GM19099 (cell line): ENCODE measurements at regions not wholly inside any gene's neighbourhood (a gene's known extent, or its start where the extent isn't known, plus 50 kb on each side); places are given as distances from the start of the nearest gene placed in this dataset.

Source experiments
- POLR2A ChIP-seq: IDR thresholded peaks from 3 replicates; pipeline ENCODE4 v1.6.1; 2011; ENCODE audit warnings: low read depth; ENCODE audit not compliant: insufficient read length; ENCODE audit errors: extremely low read depth

DNA sequence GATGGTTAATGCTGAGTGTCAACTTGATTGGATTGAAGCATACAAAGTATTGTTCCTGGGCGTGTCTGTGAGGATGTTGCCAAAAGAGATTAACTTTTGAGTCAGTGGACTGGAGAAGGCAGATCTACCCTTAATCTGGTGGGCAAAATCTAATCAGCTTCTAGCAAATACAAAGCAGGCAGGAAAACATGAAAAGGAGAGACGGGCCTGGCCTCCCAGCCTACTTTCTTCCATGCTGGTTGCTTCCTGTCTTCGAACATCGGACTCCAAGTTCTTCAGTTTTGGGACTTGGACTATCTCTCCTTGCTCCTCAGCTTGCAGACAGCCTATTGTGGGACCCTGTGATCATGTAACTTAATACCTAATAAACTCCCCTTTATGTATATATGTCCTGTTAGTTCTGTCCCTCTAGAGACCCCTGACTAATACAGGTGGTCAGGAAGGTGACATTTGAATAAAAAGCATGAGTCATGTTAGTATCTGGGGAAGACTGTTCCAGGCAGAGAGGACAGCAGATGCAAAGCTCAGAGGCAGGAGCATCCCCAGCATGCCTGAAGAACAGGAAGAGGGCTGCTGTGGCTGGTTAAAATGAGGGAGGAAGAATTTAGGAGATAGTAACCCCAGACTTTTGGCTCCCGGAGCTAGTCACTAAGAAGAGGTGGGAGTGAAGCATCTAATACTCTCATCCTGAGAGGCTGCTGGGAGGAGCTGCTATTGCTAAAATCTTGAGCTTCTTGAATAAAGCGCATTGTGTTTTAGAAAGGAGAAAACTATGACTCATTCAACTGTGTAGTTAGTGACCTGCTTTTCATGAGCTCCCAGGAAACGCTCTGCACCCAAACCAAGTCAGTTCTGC is 207.4 kb upstream of the HES1 start:
- TF ChIP-seq POLR2A, result no peak

GRCh38 chr3:193929373-193929772 is 206.6 kb upstream of the HES1 start:
- TF ChIP-seq POLR2A, result no peak

- TF ChIP-seq POLR2A, result no peak
Measured at GRCh38 chr3:193929921-193930646, 205.9 kb upstream of the HES1 start.

- TF ChIP-seq POLR2A, result no peak
Measured at GRCh38 chr3:193932136-193932535, 203.8 kb upstream of the HES1 start.

- no peak for TF ChIP-seq POLR2A
Measured at GRCh38 chr3:193932576-193932975, 203.4 kb upstream of the HES1 start.

DNA sequence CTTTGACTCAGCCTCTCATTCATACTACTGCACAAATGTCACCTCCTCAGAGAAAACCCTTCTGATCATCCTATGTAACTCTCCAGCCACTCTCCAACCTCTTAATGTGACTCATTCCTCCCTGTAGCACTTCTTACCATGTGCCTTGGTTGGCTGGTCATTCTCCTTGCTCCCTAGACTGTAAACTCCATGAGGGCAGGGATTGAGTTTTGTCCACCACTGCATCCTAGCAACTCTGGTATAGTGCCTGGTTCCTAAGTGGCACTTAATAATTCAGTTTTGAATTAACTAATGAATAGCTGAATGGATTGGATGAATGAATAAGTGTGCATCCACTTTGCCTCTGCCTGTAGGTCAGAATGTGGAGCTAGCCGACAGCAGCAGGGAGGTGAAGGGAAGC is 202.5 kb upstream of the HES1 start:
- no peak for TF ChIP-seq POLR2A

GRCh38 chr3:193935916-193936315 is 200.0 kb upstream of the HES1 start:
- TF ChIP-seq POLR2A, result no peak

GRCh38 chr3:193938613-193939012 is 197.3 kb upstream of the HES1 start:
- TF ChIP-seq POLR2A, result no peak

DNA sequence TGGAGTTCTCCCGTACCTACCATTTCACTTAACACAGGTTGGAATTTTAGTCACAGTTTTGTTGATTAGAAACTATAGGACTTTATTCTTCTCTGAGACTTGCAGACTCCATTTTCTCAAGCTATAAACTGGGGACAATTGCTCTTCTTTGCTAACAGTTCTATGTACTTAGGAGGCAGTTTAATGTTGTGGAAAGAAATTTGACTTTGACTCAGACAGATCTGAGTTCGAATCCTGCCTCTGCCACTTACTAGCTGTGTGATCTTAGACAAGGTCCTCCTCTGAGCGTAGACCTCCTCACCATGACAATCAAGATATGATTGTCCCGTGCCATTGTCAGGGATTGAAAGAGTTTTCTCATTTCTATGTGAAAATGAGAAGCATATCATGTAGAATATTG is 196.4 kb upstream of the HES1 start:
- no peak for TF ChIP-seq POLR2A

DNA sequence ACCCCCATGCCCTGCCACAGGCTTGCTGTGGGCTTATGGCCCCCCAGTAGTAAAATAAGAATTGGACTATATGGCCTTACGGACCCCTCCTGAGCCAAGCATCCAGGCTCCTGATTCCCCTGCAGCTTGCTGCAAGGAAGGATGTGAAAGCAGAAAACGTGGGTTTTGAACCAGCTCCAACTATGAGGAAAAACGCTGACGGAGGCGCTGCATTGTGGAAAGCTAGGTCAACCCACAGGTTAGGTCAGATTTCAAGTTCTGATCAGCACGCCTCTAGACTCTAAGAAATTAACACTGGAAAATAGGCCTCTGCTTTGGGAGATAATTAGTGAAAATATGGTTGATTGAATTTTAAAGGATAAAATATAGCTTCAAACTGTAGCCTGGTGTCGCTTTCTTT is 195.4 kb upstream of the HES1 start:
- TF ChIP-seq POLR2A, result no peak

DNA sequence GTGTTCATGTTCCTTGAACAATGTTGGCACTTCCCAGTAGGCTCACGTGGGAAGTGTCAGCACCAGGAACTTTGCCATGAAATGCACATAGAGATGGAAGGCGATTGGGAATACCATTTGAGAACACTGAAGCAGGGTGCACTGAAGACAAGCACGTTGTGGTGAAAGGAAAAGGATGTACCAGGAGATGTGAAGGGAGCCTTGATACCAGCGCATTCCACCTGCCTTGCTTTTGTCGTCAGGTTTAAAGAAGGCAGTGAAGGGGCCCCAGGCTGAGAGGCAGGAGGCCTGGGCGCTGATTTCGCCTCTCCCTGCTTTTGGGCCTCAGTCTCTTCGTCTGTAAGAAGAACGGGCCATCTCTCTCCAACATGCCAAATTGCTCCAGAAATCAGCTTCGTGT is 194.5 kb upstream of the HES1 start:
- no peak for TF ChIP-seq POLR2A

DNA sequence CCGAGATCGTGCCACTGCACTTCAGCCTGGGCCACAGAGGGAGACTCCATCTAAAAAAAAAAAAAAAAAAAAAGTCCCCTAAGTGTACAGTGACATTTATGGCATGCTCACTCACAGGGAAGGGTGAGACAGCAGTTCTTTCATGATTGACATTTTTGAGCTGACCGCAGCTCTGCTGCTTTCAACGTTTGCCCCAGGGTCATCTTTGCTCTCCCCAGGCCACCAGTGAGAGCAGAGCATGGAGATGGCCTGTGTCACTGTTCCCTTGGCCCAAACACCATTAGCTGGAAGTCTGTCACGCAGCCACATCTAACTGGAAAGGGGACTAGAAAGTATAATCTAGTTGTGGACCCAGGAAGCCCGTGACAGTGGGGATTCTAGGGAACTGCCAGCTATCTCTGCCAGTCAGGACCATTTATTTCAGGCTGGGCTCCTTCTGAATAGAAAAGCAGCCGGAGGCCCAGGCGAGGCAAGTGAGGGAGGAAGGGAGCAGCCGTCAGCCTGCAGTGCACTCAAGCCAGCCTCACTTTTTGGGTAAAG is 193.4 kb upstream of the HES1 start:
- no peak for TF ChIP-seq POLR2A

GRCh38 chr3:193943200-193943599 is 192.7 kb upstream of the HES1 start:
- TF ChIP-seq POLR2A, result no peak

- TF ChIP-seq POLR2A, result no peak
Measured at GRCh38 chr3:193943851-193944517, 192.0 kb upstream of the HES1 start.

- no peak for TF ChIP-seq POLR2A
Measured at GRCh38 chr3:193944518-193944884, 191.4 kb upstream of the HES1 start.
